H9 (cell line): ENCODE measurements at regions not wholly inside any gene's neighbourhood (a gene's known extent, or its start where the extent isn't known, plus 50 kb on each side); places are given as distances from the start of the nearest gene placed in this dataset.

ENCODE experiments used
- DNase-seq: peaks from one replicate; pipeline ENCODE4 v3.0.0-alpha.2; 2017
- H2AFZ ChIP-seq: one replicate; pipeline ENCODE4 v1.6.1; 2013; ENCODE audit warnings: mild to moderate bottlenecking, low read length, control low read depth, moderate library complexity
- H2AK5ac ChIP-seq: 2 replicates; pipeline ENCODE4 v1.6.1; 2013; ENCODE audit warnings: low read length, control low read depth, mixed read lengths; ENCODE audit not compliant: insufficient read length
- H2BK120ac ChIP-seq: one replicate; pipeline ENCODE4 v1.6.1; 2013; ENCODE audit warnings: low read depth, mild to moderate bottlenecking, low read length, control low read depth, inconsistent platforms; ENCODE audit not compliant: poor library complexity, severe bottlenecking
- H2BK12ac ChIP-seq: 2 replicates; pipeline ENCODE4 v1.6.1; 2013; ENCODE audit warnings: low read length, control low read depth, mixed read lengths, low read depth; ENCODE audit not compliant: insufficient read length
- H2BK15ac ChIP-seq: 2 replicates; pipeline ENCODE4 v1.6.1; 2013; ENCODE audit warnings: low read depth, low read length, control low read depth
- H2BK20ac ChIP-seq: one replicate; pipeline ENCODE4 v1.6.1; 2013; ENCODE audit warnings: low read depth, mild to moderate bottlenecking, low read length, control low read depth, inconsistent platforms; ENCODE audit not compliant: poor library complexity, severe bottlenecking
- H2BK5ac ChIP-seq: 2 replicates; pipeline ENCODE4 v1.6.1; 2013; ENCODE audit warnings: low read length, control low read depth, mixed read lengths; ENCODE audit not compliant: insufficient read length
- H3K14ac ChIP-seq: 2 replicates; pipeline ENCODE4 v1.6.1; 2013; ENCODE audit warnings: low read length, control low read depth; ENCODE audit not compliant: insufficient read depth
- H3K18ac ChIP-seq: 2 replicates; pipeline ENCODE4 v1.6.1; 2013; ENCODE audit warnings: low read depth, mild to moderate bottlenecking, mixed read lengths, low read length, control low read depth; ENCODE audit not compliant: insufficient read length
- H3K23ac ChIP-seq: 2 replicates; pipeline ENCODE4 v1.6.1; 2013; ENCODE audit warnings: low read length, control low read depth, mixed read lengths, low read depth; ENCODE audit not compliant: insufficient read length
- H3K23me2 ChIP-seq: 2 replicates; pipeline ENCODE4 v1.6.1; 2013; ENCODE audit warnings: low read depth, mild to moderate bottlenecking, mixed read lengths, low read length, control low read depth; ENCODE audit not compliant: insufficient read length, poor library complexity, severe bottlenecking
- H3K27ac ChIP-seq: 2 replicates; pipeline ENCODE4 v1.5.1; 2013; ENCODE audit warnings: low read length, control low read depth, mixed read lengths, low read depth; ENCODE audit not compliant: insufficient read length
- H3K27me3 ChIP-seq: 2 replicates; pipeline ENCODE4 v1.6.1; 2013; ENCODE audit warnings: low read length, control low read depth, inconsistent platforms; ENCODE audit not compliant: insufficient read depth
- H3K4ac ChIP-seq: 2 replicates; pipeline ENCODE4 v1.6.1; 2013; ENCODE audit warnings: low read depth, mild to moderate bottlenecking, control low read depth, inconsistent platforms, low read length, moderate library complexity
- H3K4me1 ChIP-seq: 2 replicates; pipeline ENCODE4 v1.6.1; 2013; ENCODE audit warnings: low read length, control low read depth, inconsistent platforms; ENCODE audit not compliant: insufficient read depth
- H3K4me2 ChIP-seq: 2 replicates; pipeline ENCODE4 v1.6.1; 2013; ENCODE audit warnings: low read length, control low read depth, mixed read lengths; ENCODE audit not compliant: insufficient read length, insufficient read depth
- H3K56ac ChIP-seq: 2 replicates; pipeline ENCODE4 v1.6.1; 2013; ENCODE audit warnings: low read depth, mild to moderate bottlenecking, mixed read lengths, low read length, control low read depth; ENCODE audit not compliant: insufficient read length
- H3K79me1 ChIP-seq: 2 replicates; pipeline ENCODE4 v1.6.1; 2013; ENCODE audit warnings: low read depth, mild to moderate bottlenecking, moderate library complexity, low read length, control low read depth, inconsistent platforms; ENCODE audit not compliant: insufficient read depth, poor library complexity, severe bottlenecking
- H3K79me2 ChIP-seq: 2 replicates; pipeline ENCODE4 v1.6.1; 2013; ENCODE audit warnings: low read length, control low read depth, inconsistent platforms; ENCODE audit not compliant: insufficient read depth
- H3K9ac ChIP-seq: 2 replicates; pipeline ENCODE4 v1.6.1; 2013; ENCODE audit warnings: low read length, control low read depth, mixed read lengths; ENCODE audit not compliant: insufficient read length; ENCODE audit errors: extremely low read depth
- H3K9me3 ChIP-seq: one replicate; pipeline ENCODE4 v1.6.1; 2013; ENCODE audit warnings: low read depth, low read length, inconsistent platforms; ENCODE audit not compliant: control insufficient read depth
- H3T11ph ChIP-seq: one replicate; pipeline ENCODE4 v1.6.1; 2013; ENCODE audit warnings: mild to moderate bottlenecking, low read length, control low read depth, inconsistent platforms
- H4K20me1 ChIP-seq: one replicate; pipeline ENCODE4 v1.6.1; 2013; ENCODE audit not compliant: control insufficient read depth, insufficient read length, insufficient read depth
- H4K5ac ChIP-seq: 2 replicates; pipeline ENCODE4 v1.6.1; 2013; ENCODE audit warnings: low read depth, mild to moderate bottlenecking, mixed read lengths, low read length, control low read depth; ENCODE audit not compliant: insufficient read length
- H4K8ac ChIP-seq: replicated peaks from 2 replicates; pipeline ENCODE4 v1.6.1; 2013; ENCODE audit warnings: low read length, control low read depth, mixed read lengths, low read depth; ENCODE audit not compliant: insufficient read length
- H4K91ac ChIP-seq: 2 replicates; pipeline ENCODE4 v1.6.1; 2013; ENCODE audit warnings: low read depth, mild to moderate bottlenecking, moderate library complexity, mixed read lengths, low read length, control low read depth; ENCODE audit not compliant: insufficient read length
- H3K27ac Mint-ChIP-seq, 3 experiments: 2 replicates in 2 of 3; 3 replicates in 1 of 3; pipeline ENCODE4 v1.8.0; 2020 to 2021; ENCODE audit warnings: mixed read lengths in 3 of 3, mild to moderate bottlenecking in 1 of 3, moderate library complexity in 1 of 3
- H3K27me3 Mint-ChIP-seq: 2 replicates; pipeline ENCODE4 v1.8.0; 2021; ENCODE audit warnings: low read depth, mild to moderate bottlenecking, moderate library complexity, mixed read lengths
- H3K36me3 Mint-ChIP-seq, 3 experiments: 2 replicates in 2 of 3; 3 replicates in 1 of 3; pipeline ENCODE4 v1.8.0; 2020 to 2021; ENCODE audit warnings: low read depth in 3 of 3, mixed read lengths in 3 of 3; ENCODE audit not compliant: insufficient read depth in 1 of 3
- H3K4me1 Mint-ChIP-seq, 2 experiments: 2 replicates each; pipeline ENCODE4 v1.8.0; 2020; ENCODE audit warnings: mixed read lengths in 2 of 2
- H3K4me3 Mint-ChIP-seq, 2 experiments: 2 replicates in 1 of 2; 3 replicates in 1 of 2; pipeline ENCODE4 v1.8.0; 2020 to 2021; ENCODE audit warnings: mild to moderate bottlenecking in 2 of 2, mixed read lengths in 2 of 2, moderate library complexity in 1 of 2
- H3K9me3 Mint-ChIP-seq, 2 experiments: 2 replicates in 1 of 2; 3 replicates in 1 of 2; pipeline ENCODE4 v1.8.0; 2020; ENCODE audit warnings: mild to moderate bottlenecking in 2 of 2, mixed read lengths in 2 of 2, moderate library complexity in 1 of 2
- WGBS: extraction: QIAGEN DNeasy Blood & Tissue Kit; methylation state at CpG from one replicate; pipeline ENCODE4 v1.1.7; 2013; ENCODE audit warnings: missing lambda C conversion rate, low lambda C conversion rate, mixed read lengths; ENCODE audit not compliant: insufficient read length; ENCODE audit errors: extremely low coverage; 5-methylcytosine and 5-hydroxymethylcytosine counted together
- TF ChIP-seq, protein P1 (sequence below): fragments of 200-600 bp; sonication (generic); conservative IDR thresholded peaks from 3 replicates; pipeline ENCODE4 v1.8.0; 2021; ENCODE audit warnings: antibody characterized with exemption, mild to moderate bottlenecking

DNA sequence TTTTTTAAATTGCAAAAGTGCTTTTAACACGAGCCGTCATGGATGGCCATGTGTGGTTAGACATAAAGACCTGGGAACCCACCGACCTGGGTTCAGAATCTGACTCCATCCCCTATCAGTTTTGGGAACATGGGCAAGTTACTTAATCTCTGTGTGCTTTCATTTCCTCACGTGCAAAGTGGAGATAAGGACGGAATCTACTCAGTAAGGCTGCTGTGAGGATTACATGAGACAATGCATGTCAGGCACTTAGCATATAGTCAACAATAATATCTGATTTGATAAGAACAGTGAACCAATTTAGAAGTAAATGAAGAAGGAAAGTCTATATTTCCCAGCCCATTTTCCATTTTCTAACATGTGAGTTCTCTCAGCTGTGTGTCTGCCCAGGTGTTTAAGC, 235.4 kb downstream of the SUDS3 start:
- WGBS: no CpG with 5 or more reads among the region's 5 CpGs
- Histone ChIP-seq H2AFZ (no peak overlapping the region), H3K4me1 (peaks cover 10% of the 10 kb centered on the region), H2BK120ac (no peak overlapping the region), H3K23me2 (no peaks in the 10 kb centered on the region), H3K9ac (no peak overlapping the region), H3K79me2 (no peaks in the 10 kb centered on the region), H2BK20ac (no peak overlapping the region), H3K27ac (no peak overlapping the region), H2BK5ac (no peak overlapping the region), H3K56ac (no peak overlapping the region), H3K79me1 (no peaks in the 10 kb centered on the region), H3K14ac (no peak overlapping the region), H4K5ac (no peak overlapping the region), H2BK15ac (no peak overlapping the region), H3K4me2 (no peak overlapping the region), H3K9me3 (no peaks in the 10 kb centered on the region), H3K23ac (no peak overlapping the region), H3K4ac (no peak overlapping the region), H4K8ac (no peak overlapping the region), H4K20me1 (no peaks in the 10 kb centered on the region), H2AK5ac (no peak overlapping the region), H3K27me3 (no peaks in the 10 kb centered on the region), H3T11ph (no peak overlapping the region), H2BK12ac (no peak overlapping the region), H3K18ac (no peak overlapping the region), H4K91ac (no peak overlapping the region)
- H3K4me1 Mint-ChIP-seq: peaks cover 26 to 28% of the 10 kb centered on the region in 2 experiments
- H3K27me3 Mint-ChIP-seq: peaks cover 2% of the 10 kb centered on the region; the same call in 1 of the 2 replicates
- H3K9me3 Mint-ChIP-seq: peaks cover 19 to 25% of the 10 kb centered on the region in 2 experiments
- TF ChIP-seq, protein P1, sequence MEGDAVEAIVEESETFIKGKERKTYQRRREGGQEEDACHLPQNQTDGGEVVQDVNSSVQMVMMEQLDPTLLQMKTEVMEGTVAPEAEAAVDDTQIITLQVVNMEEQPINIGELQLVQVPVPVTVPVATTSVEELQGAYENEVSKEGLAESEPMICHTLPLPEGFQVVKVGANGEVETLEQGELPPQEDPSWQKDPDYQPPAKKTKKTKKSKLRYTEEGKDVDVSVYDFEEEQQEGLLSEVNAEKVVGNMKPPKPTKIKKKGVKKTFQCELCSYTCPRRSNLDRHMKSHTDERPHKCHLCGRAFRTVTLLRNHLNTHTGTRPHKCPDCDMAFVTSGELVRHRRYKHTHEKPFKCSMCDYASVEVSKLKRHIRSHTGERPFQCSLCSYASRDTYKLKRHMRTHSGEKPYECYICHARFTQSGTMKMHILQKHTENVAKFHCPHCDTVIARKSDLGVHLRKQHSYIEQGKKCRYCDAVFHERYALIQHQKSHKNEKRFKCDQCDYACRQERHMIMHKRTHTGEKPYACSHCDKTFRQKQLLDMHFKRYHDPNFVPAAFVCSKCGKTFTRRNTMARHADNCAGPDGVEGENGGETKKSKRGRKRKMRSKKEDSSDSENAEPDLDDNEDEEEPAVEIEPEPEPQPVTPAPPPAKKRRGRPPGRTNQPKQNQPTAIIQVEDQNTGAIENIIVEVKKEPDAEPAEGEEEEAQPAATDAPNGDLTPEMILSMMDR: no peak
- DNase-seq: no peak
- no peak overlapping the region for H3K4me3 Mint-ChIP-seq
- H3K36me3 Mint-ChIP-seq: peaks cover 10 to 26% (median 12%) of the 10 kb centered on the region in 3 experiments
- no peak overlapping the region for H3K27ac Mint-ChIP-seq
